ENCODE measurements at regions not wholly inside any gene's neighbourhood (a gene's known extent, or its start where the extent isn't known, plus 50 kb on each side); places are given as distances from the start of the nearest gene placed in this dataset.

DNA sequence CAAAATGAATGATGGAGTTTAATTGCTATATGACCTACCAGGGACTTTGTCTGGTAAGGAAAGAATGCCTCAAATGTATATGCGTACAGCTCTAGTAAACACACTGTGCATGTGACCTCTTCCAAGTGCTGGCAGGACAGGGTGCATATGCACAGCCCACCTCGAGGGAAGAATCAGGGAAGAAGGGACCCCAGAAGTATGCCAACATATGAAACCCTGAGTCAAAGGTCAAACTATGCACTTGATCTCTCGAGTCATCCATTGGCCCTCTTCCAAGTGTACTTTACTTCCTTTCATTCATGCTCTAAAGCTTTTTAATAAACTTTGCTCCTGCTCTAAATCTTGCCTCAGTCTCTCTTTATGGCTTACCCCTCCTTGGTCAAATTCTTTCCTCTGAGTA lies 804.6 kb upstream of the COX7C start:
- in situ Hi-C loops (cut with MboI; ENCODE audit: low pct_unique_long_range_greater_than_20kb in 2 of 9, low sequenced_read_pairs in 9 of 9, unreplicated experiment in 9 of 9): no loop called here
- no peak for ATAC-seq (replicated peaks in 6 of 8)
- 0 to 92% (median 67%) methylated on average over 1 to 3 of the region's 3 CpGs; no CpG with 5 or more reads in 1 of the 10 experiments for WGBS, 10 experiments
- Histone ChIP-seq H3K4me1 (replicated peaks in 1 of 2) (no peaks in the 10 kb centered on the region), H3K4me3 (no peak overlapping the region), H3K27ac (no peak overlapping the region)

DNA sequence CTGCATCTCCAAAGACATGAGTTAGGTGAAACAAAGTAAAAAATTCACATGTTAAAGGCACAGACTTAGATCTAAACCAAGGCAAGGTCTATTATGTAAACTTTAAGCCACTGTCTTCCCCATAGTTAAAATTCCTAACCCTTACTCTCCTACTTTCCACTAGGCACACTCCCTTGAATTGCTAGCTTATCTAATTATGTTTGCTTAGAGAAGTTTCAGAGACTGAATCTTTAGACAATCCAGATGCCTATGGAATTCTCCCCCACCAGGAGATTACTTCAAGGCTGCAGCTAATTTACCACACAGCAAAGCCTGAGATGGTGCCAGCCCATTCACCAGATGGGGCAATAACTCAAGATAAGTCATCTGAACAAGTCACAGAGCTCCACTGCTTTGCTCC lies 803.1 kb upstream of the COX7C start:
- no peak for ATAC-seq (replicated peaks in 6 of 8)
- no peak overlapping the region for H3K27ac ChIP-seq
- no peaks in the 10 kb centered on the region for H3K4me1 ChIP-seq (replicated peaks in 1 of 2)
- no peak overlapping the region for H3K4me3 ChIP-seq
- in situ Hi-C loops (cut with MboI; ENCODE audit: low pct_unique_long_range_greater_than_20kb in 2 of 9, low sequenced_read_pairs in 9 of 9, unreplicated experiment in 9 of 9): no loop called here

DNA sequence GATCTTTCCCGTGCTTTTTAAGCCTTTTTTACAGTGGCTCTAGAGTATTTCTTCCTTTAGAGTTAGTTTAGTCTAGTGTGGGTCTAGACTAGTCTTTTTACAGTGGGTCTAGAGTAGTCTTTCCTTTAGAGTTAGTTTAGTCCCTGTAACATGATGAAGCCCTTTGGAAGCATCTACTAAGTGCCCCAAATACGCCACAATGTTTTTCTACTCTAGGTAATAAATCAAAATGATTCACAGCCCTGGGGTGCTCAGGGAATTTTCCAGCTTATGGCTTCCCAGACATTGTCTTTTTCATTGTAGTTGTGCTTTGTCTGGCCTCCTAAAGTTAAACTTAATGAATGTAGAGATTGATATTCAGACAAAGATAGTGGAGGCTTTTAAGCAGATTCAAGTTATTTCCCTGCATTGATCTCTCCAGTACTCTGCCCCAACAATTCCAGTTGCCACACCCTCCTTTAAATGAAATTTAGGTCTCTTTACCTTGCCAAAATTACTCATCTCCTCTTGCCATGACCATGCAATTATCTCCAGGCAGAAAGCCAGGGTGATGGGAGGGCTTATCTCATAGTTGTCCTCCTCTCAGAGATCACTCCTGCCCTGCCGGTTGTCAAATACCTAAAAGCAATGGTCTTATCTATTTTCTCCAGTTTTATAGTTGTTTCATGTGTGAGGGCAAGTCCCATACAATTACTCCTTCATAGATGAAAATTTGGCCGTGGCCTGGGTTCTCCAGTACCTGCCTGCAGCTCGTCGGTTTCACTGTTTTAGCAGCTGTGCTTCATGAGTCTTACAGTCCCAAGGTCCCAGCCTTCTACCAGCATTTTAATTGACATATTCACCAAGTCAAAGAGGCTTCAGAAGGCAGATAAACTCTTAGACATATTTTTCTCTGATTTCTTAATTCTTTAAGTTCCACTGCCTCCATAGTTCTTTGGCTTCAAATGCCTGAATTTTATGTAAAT lies 794.0 kb upstream of the COX7C start:
- 0 to 100% (median 79%) methylated on average over 1 to 6 of the region's 6 CpGs for WGBS, 10 experiments
- in situ Hi-C loops (cut with MboI; ENCODE audit: low pct_unique_long_range_greater_than_20kb in 2 of 9, low sequenced_read_pairs in 9 of 9, unreplicated experiment in 9 of 9): no loop called here
- no peak overlapping the region for H3K4me3 ChIP-seq
- H3K4me1 ChIP-seq (replicated peaks in 1 of 2): no peaks in the 10 kb centered on the region
- no peak for ATAC-seq (replicated peaks in 6 of 8)
- H3K27ac ChIP-seq: no peak overlapping the region

DNA sequence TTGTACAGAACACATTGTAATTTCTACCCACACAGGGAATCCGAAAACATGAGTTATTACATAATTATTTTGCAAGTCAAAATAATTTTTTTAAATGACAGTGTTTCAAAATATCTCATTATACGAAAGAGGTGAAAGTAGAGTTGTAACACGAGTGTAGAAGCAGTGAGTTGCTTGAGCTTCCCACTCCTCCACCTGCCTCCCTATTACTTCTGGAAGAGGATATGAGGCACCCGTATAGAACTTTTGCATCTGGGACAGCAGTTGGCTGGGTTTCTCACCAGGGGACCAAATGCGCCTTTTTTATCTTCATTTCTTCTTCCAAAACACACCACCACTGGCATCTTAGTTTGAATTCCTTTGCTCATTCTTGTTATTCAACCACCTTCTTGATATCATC lies 779.0 kb upstream of the COX7C start:
- H3K4me3 ChIP-seq: no peak overlapping the region
- H3K27ac ChIP-seq: no peak overlapping the region
- no peak for ATAC-seq (replicated peaks in 6 of 8)
- in situ Hi-C loops (cut with MboI; ENCODE audit: low pct_unique_long_range_greater_than_20kb in 2 of 9, low sequenced_read_pairs in 9 of 9, unreplicated experiment in 9 of 9): no loop called here
- no peaks in the 10 kb centered on the region for H3K4me1 ChIP-seq (replicated peaks in 1 of 2)
- WGBS, 10 experiments: 0 to 100% (median 86%) methylated on average over 1 to 5 of the region's 5 CpGs

DNA sequence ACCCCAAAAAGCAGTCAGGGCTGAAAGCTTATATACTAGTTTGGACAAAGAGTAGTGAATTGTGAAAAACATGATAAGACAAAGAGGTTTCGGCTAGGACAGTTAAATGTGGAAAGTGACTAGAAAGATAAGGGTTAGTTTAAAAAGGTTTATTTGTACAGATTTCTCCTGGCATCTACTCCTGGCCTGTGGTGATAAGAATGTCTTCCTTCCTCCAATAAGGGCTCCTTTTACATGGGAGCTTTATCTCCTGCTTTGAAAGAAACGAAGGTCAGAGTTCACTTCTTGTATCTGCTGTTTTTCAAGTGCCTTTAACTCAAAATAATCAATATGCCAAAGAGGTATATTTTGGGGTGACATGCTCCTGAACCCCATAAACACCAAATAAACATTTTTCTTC lies 776.1 kb upstream of the COX7C start:
- WGBS, 10 experiments: 8 to 100% (median 82%) methylated on average over 1 to 2 of the region's 2 CpGs; no CpG with 5 or more reads in 1 of the 10 experiments
- in situ Hi-C loops (cut with MboI; ENCODE audit: low pct_unique_long_range_greater_than_20kb in 2 of 9, low sequenced_read_pairs in 9 of 9, unreplicated experiment in 9 of 9): no loop called here

DNA sequence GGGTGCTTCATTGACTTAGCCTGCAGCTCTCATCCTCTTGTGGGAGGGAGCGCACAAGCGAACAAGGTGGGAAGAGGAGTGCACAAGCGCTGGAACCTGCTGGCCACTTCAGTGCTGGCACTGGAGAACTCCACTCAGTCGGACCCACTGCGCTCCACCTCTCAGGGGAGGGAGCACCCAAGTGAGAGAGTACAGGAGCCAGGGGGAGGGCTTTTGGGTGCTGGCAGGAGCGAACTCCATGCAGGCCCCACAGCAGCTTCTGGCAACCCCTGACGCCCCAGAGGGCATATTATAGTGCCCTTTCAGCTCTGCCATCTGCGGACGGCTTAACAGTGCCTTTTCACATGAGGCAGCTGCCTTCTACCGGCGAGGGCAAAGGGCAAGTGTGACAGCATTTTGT lies 774.2 kb upstream of the COX7C start:
- 13 to 100% (median 91%) methylated on average over 1 to 7 of the region's 11 CpGs; no CpG with 5 or more reads in 2 of the 10 experiments for WGBS, 10 experiments
- Histone ChIP-seq H3K27ac (no peak overlapping the region), H3K4me1 (replicated peaks in 1 of 2) (no peaks in the 10 kb centered on the region), H3K4me3 (no peak overlapping the region)
- ATAC-seq (replicated peaks in 6 of 8): no peak
- in situ Hi-C loops (cut with MboI; ENCODE audit: low pct_unique_long_range_greater_than_20kb in 2 of 9, low sequenced_read_pairs in 9 of 9, unreplicated experiment in 9 of 9): no loop called here

More for the DNA sequence above, 776.1 kb upstream of the COX7C start:
- Histone ChIP-seq H3K27ac (no peak overlapping the region), H3K4me1 (replicated peaks in 1 of 2) (no peaks in the 10 kb centered on the region), H3K4me3 (no peak overlapping the region)
- no peak for ATAC-seq (replicated peaks in 6 of 8)

DNA sequence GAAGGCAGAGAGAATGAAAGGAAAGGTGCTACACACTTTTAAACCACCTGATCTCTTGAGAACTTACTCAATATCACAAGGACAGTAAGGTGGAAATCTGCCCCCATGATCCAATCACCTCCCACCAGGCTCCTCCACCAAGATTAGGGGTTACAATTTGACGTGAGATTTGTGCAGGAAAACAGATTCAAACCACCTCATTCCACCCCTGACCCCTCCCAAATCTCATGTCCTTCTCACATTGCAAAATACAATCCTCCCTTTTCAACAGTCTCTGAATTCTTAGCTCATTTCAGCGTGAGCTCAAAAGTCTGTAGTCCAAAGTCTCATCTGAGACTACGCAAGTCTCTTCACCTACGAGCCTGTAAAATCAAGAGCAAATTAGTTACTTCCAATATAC lies 768.3 kb upstream of the COX7C start:
- Histone ChIP-seq H3K4me1 (replicated peaks in 1 of 2) (no peaks in the 10 kb centered on the region), H3K4me3 (no peak overlapping the region), H3K27ac (no peak overlapping the region)
- ATAC-seq (replicated peaks in 6 of 8): no peak
- in situ Hi-C loops (cut with MboI; ENCODE audit: low pct_unique_long_range_greater_than_20kb in 2 of 9, low sequenced_read_pairs in 9 of 9, unreplicated experiment in 9 of 9): no loop called here
- 4 to 94% (median 71%) methylated on average over 3 to 4 of the region's 4 CpGs; no CpG with 5 or more reads in 3 of the 10 experiments for WGBS, 10 experiments

DNA sequence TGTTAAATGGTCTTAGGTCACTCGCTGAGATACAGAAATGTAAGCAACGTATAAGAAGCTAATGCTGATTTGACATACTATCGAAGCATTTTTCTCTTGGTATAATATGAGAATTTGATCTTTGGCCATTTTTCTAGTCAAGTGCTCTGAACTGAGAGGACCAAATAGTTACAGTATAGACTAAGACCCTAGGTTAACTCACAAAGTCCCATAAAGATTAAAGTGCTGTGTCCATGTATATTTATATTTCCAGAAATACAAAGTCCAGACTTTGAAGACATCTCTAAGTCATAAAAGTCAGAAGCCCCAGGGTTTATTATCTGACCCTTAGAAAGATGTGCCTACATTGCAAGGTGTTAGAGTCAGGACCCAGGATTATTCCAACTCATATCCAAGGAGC lies 752.4 kb upstream of the COX7C start:
- no peak for ATAC-seq (replicated peaks in 6 of 8)
- Histone ChIP-seq H3K27ac (no peak overlapping the region), H3K4me1 (replicated peaks in 1 of 2) (no peaks in the 10 kb centered on the region), H3K4me3 (no peak overlapping the region)
- WGBS, 10 experiments: 4 to 93% (median 87%) methylated on average over 2 to 3 of the region's 3 CpGs; no CpG with 5 or more reads in 1 of the 10 experiments
- in situ Hi-C loops (cut with MboI; ENCODE audit: low pct_unique_long_range_greater_than_20kb in 2 of 9, low sequenced_read_pairs in 9 of 9, unreplicated experiment in 9 of 9): no loop called here

DNA sequence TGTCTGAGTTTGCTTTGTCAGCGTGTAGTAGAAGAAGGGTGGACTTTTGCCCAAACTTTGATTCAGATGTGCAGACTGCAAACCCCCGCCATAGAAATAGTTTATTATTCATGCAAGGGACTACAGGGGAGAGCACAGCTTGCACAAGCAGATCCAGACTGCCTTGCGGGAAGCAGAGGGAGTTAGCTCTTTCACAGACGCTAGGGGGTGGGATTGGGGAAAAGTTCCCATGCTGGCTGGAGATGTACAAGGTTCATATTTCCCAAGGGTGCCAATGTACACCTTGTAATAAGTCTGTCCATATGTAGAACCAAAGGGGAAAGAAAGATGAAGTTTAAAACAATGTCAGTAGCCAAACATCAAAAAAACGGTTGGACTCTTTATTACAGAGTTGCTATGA lies 749.7 kb upstream of the COX7C start:
- ATAC-seq (replicated peaks in 6 of 8): no peak
- Histone ChIP-seq H3K27ac (no peak overlapping the region), H3K4me3 (no peak overlapping the region), H3K4me1 (replicated peaks in 1 of 2) (no peaks in the 10 kb centered on the region)
- in situ Hi-C loops (cut with MboI; ENCODE audit: low pct_unique_long_range_greater_than_20kb in 2 of 9, low sequenced_read_pairs in 9 of 9, unreplicated experiment in 9 of 9): no loop called here
- 0 to 100% (median 80%) methylated on average over 1 to 4 of the region's 5 CpGs; no CpG with 5 or more reads in 3 of the 10 experiments for WGBS, 10 experiments

DNA sequence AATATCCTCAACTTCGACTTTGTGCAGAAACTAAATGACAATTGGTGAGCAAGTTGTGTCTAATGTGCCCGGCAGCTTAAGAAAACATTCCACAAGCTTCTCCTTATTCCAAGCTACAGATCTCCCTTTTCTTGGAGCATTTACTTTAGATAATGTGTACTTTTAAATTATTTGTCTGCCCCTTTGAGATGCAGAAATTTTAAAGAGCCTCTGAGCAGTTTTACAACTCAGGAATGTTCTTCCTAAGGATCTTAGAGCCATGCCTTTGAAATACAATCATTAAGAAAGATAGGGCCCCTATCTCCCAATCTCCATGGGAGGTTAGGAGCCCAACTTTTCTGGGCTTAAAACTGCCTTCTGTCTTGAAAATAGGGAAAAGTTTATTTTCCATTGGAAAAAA lies 723.7 kb upstream of the COX7C start:
- 0 to 61% (median 28%) methylated on average over 1 to 2 of the region's 2 CpGs; no CpG with 5 or more reads in 4 of the 10 experiments for WGBS, 10 experiments
- no peak overlapping the region for H3K4me3 ChIP-seq
- H3K4me1 ChIP-seq (replicated peaks in 1 of 2): no peaks in the 10 kb centered on the region
- ATAC-seq (replicated peaks in 6 of 8): no peak
- in situ Hi-C loops (cut with MboI; ENCODE audit: low pct_unique_long_range_greater_than_20kb in 2 of 9, low sequenced_read_pairs in 9 of 9, unreplicated experiment in 9 of 9): no loop called here
- H3K27ac ChIP-seq: no peak overlapping the region

DNA sequence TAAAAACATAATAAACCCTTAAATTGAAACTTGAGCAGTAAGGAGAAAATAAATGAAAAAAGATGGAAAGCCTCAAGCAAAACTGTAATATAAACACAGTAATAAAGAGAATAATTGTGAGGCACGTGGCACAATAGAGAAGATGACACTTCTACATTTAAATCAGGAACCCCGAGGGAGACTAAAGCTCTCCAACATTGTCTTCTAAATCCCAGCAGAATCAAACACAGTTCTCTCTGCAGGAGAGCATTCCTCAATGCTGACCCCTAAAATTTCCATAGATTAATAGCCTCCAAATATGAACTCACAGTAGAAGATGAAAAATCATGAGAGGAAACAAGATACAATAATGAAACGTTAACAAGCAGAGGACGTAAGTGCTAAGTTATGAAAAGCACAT lies 721.2 kb upstream of the COX7C start:
- H3K4me3 ChIP-seq: no peak overlapping the region
- peaks cover 0 to 9% of the 10 kb centered on the region in 2 donors for H3K4me1 ChIP-seq (replicated peaks in 1 of 2)
- no peak overlapping the region for H3K27ac ChIP-seq
- in situ Hi-C loops (cut with MboI; ENCODE audit: low pct_unique_long_range_greater_than_20kb in 2 of 9, low sequenced_read_pairs in 9 of 9, unreplicated experiment in 9 of 9): no loop called here
- no peak for ATAC-seq (replicated peaks in 6 of 8)
- WGBS, 10 experiments: 0 to 71% (median 17%) methylated on average over 1 to 4 of the region's 4 CpGs

DNA sequence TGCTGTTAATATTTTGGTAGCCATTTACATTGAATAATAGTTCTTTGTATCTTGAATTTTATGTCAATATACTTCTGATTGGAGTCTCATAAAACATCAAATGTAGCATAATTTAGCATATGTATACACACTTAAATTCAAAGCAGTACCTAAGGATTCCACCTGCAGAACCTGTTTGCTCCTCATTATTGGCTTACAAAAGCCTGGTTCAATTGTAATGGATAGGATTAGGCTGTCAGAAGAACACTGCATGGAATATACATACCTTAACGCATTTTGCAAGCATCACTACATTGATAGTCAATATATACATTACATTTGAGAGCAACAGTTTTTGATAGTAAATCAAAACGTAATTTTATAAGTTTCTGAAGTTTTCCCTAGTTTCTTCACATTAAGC lies 711.3 kb upstream of the COX7C start:
- H3K4me1 ChIP-seq (replicated peaks in 1 of 2): no peaks in the 10 kb centered on the region
- no peak overlapping the region for H3K4me3 ChIP-seq
- H3K27ac ChIP-seq: no peak overlapping the region
- in situ Hi-C loops (cut with MboI; ENCODE audit: low pct_unique_long_range_greater_than_20kb in 2 of 9, low sequenced_read_pairs in 9 of 9, unreplicated experiment in 9 of 9): no loop called here
- WGBS, 10 experiments: 0 to 80% (median 42%) methylated on average over 1 to 2 of the region's 2 CpGs
- ATAC-seq (replicated peaks in 6 of 8): no peak

DNA sequence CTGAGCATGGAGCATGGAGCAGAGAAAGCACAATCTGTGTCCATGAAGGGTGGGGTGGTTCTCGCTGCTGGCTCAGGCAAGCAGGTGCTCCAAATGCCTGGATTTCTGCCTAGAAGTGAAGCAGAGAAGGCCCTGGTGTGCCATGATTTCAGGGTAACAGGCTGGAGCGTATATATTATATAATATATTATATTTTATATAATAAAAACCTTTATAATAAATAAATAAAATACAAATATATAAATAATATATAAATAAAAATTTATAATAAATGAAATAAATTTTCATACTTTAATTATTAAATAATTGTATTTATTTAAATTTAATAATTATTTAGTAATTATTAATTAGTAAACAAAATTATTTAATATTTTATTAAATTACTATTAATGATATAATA lies 707.4 kb upstream of the COX7C start:
- H3K4me3 ChIP-seq: no peak overlapping the region
- H3K4me1 ChIP-seq (replicated peaks in 1 of 2): no peaks in the 10 kb centered on the region
- 14 to 100% (median 70%) methylated on average over 1 to 2 of the region's 2 CpGs; no CpG with 5 or more reads in 2 of the 10 experiments for WGBS, 10 experiments
- in situ Hi-C loops (cut with MboI; ENCODE audit: low pct_unique_long_range_greater_than_20kb in 2 of 9, low sequenced_read_pairs in 9 of 9, unreplicated experiment in 9 of 9): no loop called here
- no peak overlapping the region for H3K27ac ChIP-seq
- ATAC-seq (replicated peaks in 6 of 8): no peak

DNA sequence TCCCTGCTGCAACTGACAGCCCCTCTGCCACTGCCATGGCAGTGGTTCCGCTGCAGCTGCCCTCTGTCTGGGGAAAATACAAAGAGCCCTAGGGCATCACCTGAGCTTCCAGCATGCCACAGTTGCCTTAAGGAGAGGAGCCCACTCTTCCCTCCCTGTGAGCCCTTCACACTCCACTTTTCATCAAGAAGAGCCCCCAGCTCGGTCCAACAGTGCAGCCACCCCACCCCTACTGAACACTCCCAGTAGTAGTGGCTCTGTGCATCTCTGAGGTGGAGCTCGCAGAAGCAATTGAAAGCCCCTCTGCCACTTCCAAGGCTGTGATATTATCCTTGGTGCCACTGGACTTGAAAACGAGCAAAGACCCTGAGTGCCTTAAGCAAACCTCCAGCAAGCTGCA lies 696.8 kb upstream of the COX7C start:
- no peak for ATAC-seq (replicated peaks in 6 of 8)
- WGBS, 10 experiments: 0 to 100% (median 79%) methylated on average over 1 to 2 of the region's 4 CpGs; no CpG with 5 or more reads in 2 of the 10 experiments
- H3K4me3 ChIP-seq: no peak overlapping the region
- no peak overlapping the region for H3K27ac ChIP-seq
- in situ Hi-C loops (cut with MboI; ENCODE audit: low pct_unique_long_range_greater_than_20kb in 2 of 9, low sequenced_read_pairs in 9 of 9, unreplicated experiment in 9 of 9): no loop called here
- H3K4me1 ChIP-seq (replicated peaks in 1 of 2): no peaks in the 10 kb centered on the region
